HG02763 (cell line): ENCODE measurements at regions not wholly inside any gene's neighbourhood (a gene's known extent, or its start where the extent isn't known, plus 50 kb on each side); places are given as distances from the start of the nearest gene placed in this dataset.
A peak's percentile ranks its signal among the peaks of the same experiment; 100 is the strongest.
"Not testable (repeated sequence)": the region's sequence is repeated elsewhere in the genome, so short reads cannot be mapped to it uniquely, and the experiment has no call there.

Source experiments
- ATAC-seq: cut with Tn5 transposase; IDR thresholded peaks from one replicate; pipeline ENCODE4 v1.9.1; 2021; ENCODE audit warnings: mild to moderate bottlenecking, moderate library complexity; ENCODE audit not compliant: unreplicated experiment

GRCh38 chr14:37838778-37839177 lies 243.3 kb downstream of the TTC6 start:
- not testable (repeated sequence) for ATAC-seq

GRCh38 chr14:37841039-37841438 lies 245.6 kb downstream of the TTC6 start:
- not testable (repeated sequence) for ATAC-seq

GRCh38 chr14:37842106-37842505 lies 246.7 kb downstream of the TTC6 start:
- ATAC-seq = no peak

GRCh38 chr14:37843954-37844607 lies 248.7 kb downstream of the TTC6 start:
- ATAC-seq = no peak

GRCh38 chr14:37844614-37845013 lies 249.2 kb downstream of the TTC6 start:
- ATAC-seq = no peak

GRCh38 chr14:37848985-37849621 lies 253.7 kb downstream of the TTC6 start:
- ATAC-seq = no peak

- no peak for ATAC-seq
These were observed 255.6 kb downstream of the TTC6 start for GRCh38 chr14:37851054-37851453.

GRCh38 chr14:37855871-37856270 lies 260.4 kb downstream of the TTC6 start:
- ATAC-seq = no peak

- no peak for ATAC-seq
These were observed 262.4 kb downstream of the TTC6 start for GRCh38 chr14:37857774-37858266.

GRCh38 chr14:37858733-37859132 lies 263.3 kb downstream of the TTC6 start:
- ATAC-seq = no peak

GRCh38 chr14:37859177-37859576 lies 263.7 kb downstream of the TTC6 start:
- ATAC-seq = no peak

GRCh38 chr14:37862263-37862662 lies 266.8 kb downstream of the TTC6 start:
- ATAC-seq = no peak

- ATAC-seq = no peak
These were observed 268.7 kb downstream of the TTC6 start for GRCh38 chr14:37864128-37864527.

GRCh38 chr14:37864861-37865718 lies 269.7 kb downstream of the TTC6 start:
- no peak for ATAC-seq

GRCh38 chr14:37865719-37866549 lies 270.5 kb downstream of the TTC6 start:
- no peak for ATAC-seq

GRCh38 chr14:37869633-37870032 lies 274.2 kb downstream of the TTC6 start:
- ATAC-seq = no peak

- no peak for ATAC-seq
These were observed 274.7 kb downstream of the TTC6 start for GRCh38 chr14:37870170-37870569.

GRCh38 chr14:37870632-37871346 lies 275.4 kb downstream of the TTC6 start:
- no peak for ATAC-seq

GRCh38 chr14:37874065-37874428 lies 278.6 kb downstream of the TTC6 start:
- not testable (repeated sequence) for ATAC-seq

GRCh38 chr14:37874429-37875109 lies 279.1 kb downstream of the TTC6 start:
- peak; percentile 93 for ATAC-seq
